Lung microvascular endothelial cell (primary cell): ENCODE measurements at regions not wholly inside any gene's neighbourhood (a gene's known extent, or its start where the extent isn't known, plus 50 kb on each side); places are given as distances from the start of the nearest gene placed in this dataset.
"Not testable (repeated sequence)": the region's sequence is repeated elsewhere in the genome, so short reads cannot be mapped to it uniquely, and the experiment has no call there.

ENCODE experiments used
- DNase-seq, 2 donors: peaks; one replicate each; pipeline versions ENCODE4 v3.0.0 to v3.0.0-alpha.2; 2010; ENCODE audit warnings: low read depth in 2 of 2

DNA sequence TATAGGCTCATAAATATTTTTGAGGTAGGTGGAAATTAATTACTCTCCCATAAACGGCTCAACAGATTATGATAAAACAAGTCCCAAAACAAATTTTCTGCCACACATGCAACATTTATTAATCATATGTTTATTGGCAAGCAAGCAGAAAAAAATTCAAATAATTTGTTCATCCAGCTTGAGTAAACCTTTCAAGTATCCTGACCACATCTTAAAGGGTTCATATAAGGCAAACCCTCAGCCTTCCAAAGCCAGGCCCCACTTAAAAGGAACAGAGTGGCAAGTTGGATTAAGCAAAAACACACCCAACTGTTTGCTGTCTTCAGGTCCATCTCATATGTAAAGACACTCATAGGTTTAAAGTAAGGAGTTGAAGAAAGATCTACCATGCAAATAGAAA, 1042.3 kb downstream of the DIPK2A start:
- DNase-seq: no peak

DNA sequence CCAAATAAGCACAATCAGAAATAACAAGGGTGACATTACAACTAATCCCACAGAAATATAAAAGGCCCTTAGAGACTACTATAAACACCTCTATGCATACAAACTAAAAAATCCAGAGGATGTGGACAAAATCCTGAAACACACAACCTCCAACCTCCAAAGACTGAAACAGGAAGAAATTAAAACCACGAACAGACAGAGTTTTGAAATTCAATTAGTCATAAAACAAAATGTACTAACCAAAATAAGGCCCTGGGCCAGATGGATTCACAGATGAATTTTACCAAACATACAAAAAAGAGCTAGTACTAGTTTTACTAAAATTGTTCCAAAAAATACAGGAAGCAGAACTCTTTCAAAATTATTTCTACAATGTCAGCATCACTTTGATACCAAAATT, 1043.6 kb downstream of the DIPK2A start:
- peak in 1 of 2 donors; percentile 84 for DNase-seq

GRCh38 chr3:145017959-145018358, 1046.3 kb downstream of the DIPK2A start:
- no peak for DNase-seq

GRCh38 chr3:145022447-145022846, 1050.8 kb downstream of the DIPK2A start:
- DNase-seq: no peak

GRCh38 chr3:145024700-145025099, 1053.1 kb downstream of the DIPK2A start:
- DNase-seq: no peak

GRCh38 chr3:145027186-145027585, 1055.6 kb downstream of the DIPK2A start:
- DNase-seq: not testable (repeated sequence)

- DNase-seq: peak in 1 of 2 donors; percentile 69
These were observed 1061.2 kb downstream of the DIPK2A start for GRCh38 chr3:145032791-145033190.

DNA sequence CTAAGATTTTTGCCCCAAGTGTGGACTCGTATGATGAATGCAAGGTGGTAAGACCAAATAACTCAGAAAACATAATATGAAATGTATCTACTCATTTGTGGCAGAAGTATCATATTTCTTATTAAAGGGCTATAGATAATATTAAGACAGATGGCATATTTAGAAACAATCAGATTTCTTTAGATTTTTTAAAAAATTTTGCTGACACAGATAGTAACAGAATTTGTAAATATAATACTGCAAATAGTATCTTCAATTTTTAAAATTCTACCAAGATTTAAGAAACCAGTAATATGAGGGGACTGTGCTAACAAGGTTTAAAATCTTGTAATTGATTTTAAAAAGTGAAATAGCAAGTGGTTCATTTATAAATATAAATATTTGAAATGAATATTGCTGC, 1064.1 kb downstream of the DIPK2A start:
- no peak for DNase-seq

- not testable (repeated sequence) for DNase-seq
These were observed 1082.4 kb downstream of the DIPK2A start for GRCh38 chr3:145054055-145054454.

DNA sequence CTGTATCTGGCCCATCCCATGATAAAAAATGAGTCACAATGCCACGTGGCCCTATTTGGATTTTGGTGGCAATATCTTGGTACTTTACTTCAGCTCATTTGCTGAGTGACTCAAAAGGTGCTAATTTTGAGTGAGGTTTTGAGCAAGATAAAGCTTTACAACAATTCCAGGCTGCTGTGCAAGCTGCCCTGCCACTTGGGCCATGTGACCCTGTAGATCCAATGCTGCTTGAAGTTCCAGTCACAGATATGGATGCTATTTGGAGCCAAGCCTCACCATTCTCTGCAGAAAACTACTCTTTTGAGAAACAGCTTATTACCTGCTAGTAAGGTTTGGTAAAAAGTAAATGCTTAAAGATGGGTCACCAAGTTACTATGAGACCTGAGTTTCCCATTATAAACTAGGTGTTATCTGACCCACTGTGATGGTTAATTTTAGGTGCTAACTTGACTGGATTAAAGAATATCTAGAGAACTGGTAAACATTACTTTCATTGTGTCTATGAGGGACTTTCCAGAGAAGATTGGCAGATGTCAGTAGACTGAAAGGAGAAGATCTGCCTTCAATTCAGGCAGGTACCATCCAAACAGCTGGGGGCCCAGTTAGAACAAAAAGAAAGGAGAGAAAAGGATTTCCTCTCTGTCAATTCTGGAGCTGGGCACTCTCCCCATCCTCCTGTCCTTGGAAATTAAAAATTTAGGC, 1083.9 kb downstream of the DIPK2A start:
- no peak for DNase-seq

DNA sequence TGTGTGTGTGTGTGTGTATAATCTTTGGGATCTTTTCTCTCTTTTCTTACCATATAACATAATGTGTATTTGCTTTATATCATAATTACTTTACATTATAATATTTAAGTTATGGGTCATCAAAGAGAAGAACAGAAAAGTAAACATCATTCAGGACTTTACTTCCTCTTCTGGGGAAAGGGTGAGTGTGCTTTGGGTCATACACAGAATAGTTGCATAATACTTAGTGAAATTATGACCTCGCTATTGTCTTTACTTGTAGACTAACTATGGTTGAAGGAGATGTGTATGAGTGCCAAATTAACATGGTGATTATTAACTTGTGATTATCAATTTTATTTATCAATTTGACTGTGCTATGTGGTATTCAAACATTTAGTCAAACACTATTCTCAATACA, 1086.9 kb downstream of the DIPK2A start:
- DNase-seq: peak in 1 of 2 donors; percentile 0

DNA sequence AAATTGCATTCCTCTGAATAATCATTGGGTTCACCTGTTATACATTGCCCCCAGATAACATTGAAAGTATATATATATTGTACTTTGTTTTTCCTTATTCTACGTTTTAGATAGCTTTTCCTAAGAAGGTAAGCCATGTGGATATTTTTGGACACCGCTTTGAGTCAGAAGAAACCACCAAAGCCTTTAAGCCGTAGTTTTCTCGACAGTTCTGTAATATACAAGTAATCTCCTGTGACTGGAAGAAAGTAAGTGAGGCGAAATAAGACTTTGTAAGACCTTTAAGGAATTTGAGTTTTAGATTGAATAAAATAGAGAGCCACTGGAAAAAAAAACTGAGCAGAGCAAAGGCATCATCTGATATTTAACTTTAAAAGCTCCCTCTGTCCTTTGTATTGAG, 1092.0 kb downstream of the DIPK2A start:
- DNase-seq: no peak

GRCh38 chr3:145070795-145071194, 1090.2 kb downstream of the PLOD2 start:
- DNase-seq: no peak

- no peak for DNase-seq
These were observed 1081.5 kb downstream of the PLOD2 start for GRCh38 chr3:145079436-145079835.

GRCh38 chr3:145087038-145087437, 1073.9 kb downstream of the PLOD2 start:
- no peak for DNase-seq

DNA sequence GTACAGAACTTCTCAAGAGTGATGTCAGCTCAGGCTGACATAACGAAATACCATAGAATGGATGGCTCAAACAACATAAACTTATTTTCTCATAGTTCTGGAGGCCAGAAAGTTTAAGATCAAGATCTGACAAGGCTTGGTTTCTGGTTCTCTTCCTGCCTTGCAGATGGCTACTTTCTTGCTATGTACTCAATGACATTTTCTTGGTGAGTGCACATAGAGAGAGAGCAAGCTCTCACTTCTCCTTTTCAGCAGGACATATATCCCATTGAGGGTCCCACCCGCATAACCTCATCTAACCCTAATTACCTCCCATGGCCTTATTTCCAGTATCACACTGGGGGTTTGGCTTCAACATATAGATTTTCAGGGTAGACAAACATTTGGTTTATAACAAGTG, 1072.1 kb downstream of the PLOD2 start:
- no peak for DNase-seq

DNA sequence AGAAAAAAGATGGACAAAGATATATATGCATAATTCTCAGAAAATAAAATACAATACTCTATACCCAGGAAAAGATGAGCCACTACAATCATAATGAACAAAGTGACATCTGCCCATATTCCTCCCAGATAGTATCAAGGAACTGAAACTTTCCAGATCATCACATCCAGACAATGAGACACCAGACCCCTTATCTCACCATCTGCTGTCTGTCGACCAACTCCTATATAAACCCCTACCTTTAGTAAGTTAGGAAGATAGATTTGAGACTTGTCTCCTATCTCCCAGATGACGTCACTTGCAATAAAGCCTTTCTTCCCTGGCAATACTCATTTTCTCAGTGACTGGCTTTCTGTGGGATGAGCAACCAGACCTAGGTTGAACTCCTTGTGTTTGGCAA, 1071.6 kb downstream of the PLOD2 start:
- no peak for DNase-seq

GRCh38 chr3:145094355-145094941, 1066.5 kb downstream of the PLOD2 start:
- DNase-seq: peak in 1 of 2 donors; percentile 69

- not testable (repeated sequence) for DNase-seq
These were observed 1049.8 kb downstream of the PLOD2 start for GRCh38 chr3:145111141-145111540.

GRCh38 chr3:145116769-145117168, 1044.2 kb downstream of the PLOD2 start:
- no peak for DNase-seq

DNA sequence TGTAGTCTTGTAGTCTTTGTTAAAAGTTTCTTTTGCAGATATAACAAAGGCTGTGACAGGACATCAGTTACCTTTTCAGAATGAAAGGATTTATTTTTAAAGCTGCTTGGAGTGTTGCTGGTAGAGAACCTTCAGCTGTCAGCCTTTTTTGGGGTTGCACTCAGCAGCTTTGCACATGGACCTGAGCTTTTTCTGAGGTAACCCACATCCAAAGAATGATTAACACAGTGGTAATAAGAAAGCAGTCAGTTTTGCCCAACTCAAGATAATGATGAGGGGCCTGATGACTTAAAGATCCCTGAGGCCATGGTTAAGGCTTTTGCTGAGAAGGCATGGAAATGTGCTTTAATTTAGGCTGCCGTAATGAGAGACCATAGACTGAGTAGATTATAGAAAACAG, 1042.7 kb downstream of the PLOD2 start:
- DNase-seq: no peak

- DNase-seq: no peak
These were observed 1035.9 kb downstream of the PLOD2 start for GRCh38 chr3:145124900-145125678.

DNA sequence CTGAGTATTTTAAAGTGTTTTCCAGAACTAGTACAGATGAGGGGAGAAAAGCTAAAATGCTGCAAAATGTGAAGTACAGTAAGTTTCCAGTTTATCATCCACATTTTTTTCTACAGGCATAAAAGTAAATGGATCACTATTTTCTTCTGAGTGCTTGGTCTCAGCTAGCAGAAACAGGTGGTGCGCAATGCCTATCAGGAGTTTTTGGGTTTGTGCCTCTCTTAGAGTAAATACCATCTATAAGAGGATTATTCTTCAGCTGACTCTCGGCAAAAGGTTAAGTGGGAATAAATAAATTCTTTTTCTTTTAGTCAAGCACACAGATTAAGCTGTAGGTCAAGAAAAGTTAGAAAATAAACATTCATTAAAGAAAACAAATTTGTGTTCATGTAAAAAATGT, 1027.7 kb downstream of the PLOD2 start:
- DNase-seq: no peak
